Stimulated activated CD4-positive, alpha-beta T cell treated with anti-CD3 and anti-CD28 coated beads, Interleukin-4, amount 100 ng/mL, for 24 hours (primary cell): ENCODE measurements at regions not wholly inside any gene's neighbourhood (a gene's known extent, or its start where the extent isn't known, plus 50 kb on each side); places are given as distances from the start of the nearest gene placed in this dataset.

ENCODE experiments used
- DNase-seq: peaks from one replicate; pipeline ENCODE4 v3.0.0-alpha.2; 2020

GRCh38 chr4:179750374-179750773 lies 2308.1 kb upstream of the AGA start:
- DNase-seq = no peak

GRCh38 chr4:179751669-179752068 lies 2309.4 kb upstream of the AGA start:
- DNase-seq = no peak

GRCh38 chr4:179755322-179755721 lies 2313.1 kb upstream of the AGA start:
- no peak for DNase-seq

GRCh38 chr4:179757641-179758040 lies 2315.4 kb upstream of the AGA start:
- no peak for DNase-seq

- DNase-seq = no peak
These were observed 2320.6 kb upstream of the AGA start for GRCh38 chr4:179762840-179763239.

GRCh38 chr4:179766938-179767337 lies 2324.7 kb upstream of the AGA start:
- DNase-seq = no peak

- no peak for DNase-seq
These were observed 2326.8 kb upstream of the AGA start for GRCh38 chr4:179768996-179769395.

- DNase-seq = no peak
These were observed 2355.5 kb upstream of the AGA start for GRCh38 chr4:179797738-179798137.

GRCh38 chr4:179803857-179804256 lies 2361.6 kb upstream of the AGA start:
- DNase-seq = no peak

- DNase-seq = no peak
These were observed 2362.2 kb upstream of the AGA start for GRCh38 chr4:179804440-179804839.

GRCh38 chr4:179817317-179817716 lies 2375.1 kb upstream of the AGA start:
- DNase-seq = no peak

- no peak for DNase-seq
These were observed 2381.1 kb upstream of the AGA start for GRCh38 chr4:179823342-179823741.

- no peak for DNase-seq
These were observed 2389.0 kb upstream of the AGA start for GRCh38 chr4:179831274-179831673.

GRCh38 chr4:179836179-179837075 lies 2394.2 kb upstream of the AGA start:
- no peak for DNase-seq

- DNase-seq = no peak
These were observed 2399.8 kb upstream of the TENM3 start for GRCh38 chr4:179843370-179843769.

- DNase-seq = no peak
These were observed 2387.7 kb upstream of the TENM3 start for GRCh38 chr4:179855469-179855868.

GRCh38 chr4:179858221-179858620 lies 2385.0 kb upstream of the TENM3 start:
- DNase-seq = no peak

- DNase-seq = no peak
These were observed 2375.8 kb upstream of the TENM3 start for GRCh38 chr4:179867300-179867878.

GRCh38 chr4:179871726-179872125 lies 2371.5 kb upstream of the TENM3 start:
- DNase-seq = no peak

GRCh38 chr4:179872755-179873154 lies 2370.4 kb upstream of the TENM3 start:
- no peak for DNase-seq

GRCh38 chr4:179880756-179881155 lies 2362.4 kb upstream of the TENM3 start:
- DNase-seq = no peak

GRCh38 chr4:179894066-179894778 lies 2349.0 kb upstream of the TENM3 start:
- no peak for DNase-seq

GRCh38 chr4:179919587-179919986 lies 2323.6 kb upstream of the TENM3 start:
- DNase-seq = no peak

- DNase-seq = no peak
These were observed 2315.7 kb upstream of the TENM3 start for GRCh38 chr4:179927473-179927872.
